ENCODE measurements at regions not wholly inside any gene's neighbourhood (a gene's known extent, or its start where the extent isn't known, plus 50 kb on each side); places are given as distances from the start of the nearest gene placed in this dataset.

- no peak for TF ChIP-seq NFE2L2 (IDR thresholded peaks at IDR 0.05; ENCODE audit: low read depth, low read length)
- no peak for TF ChIP-seq CTCF (conservative IDR thresholded peaks at IDR 0.05; ENCODE audit: low read depth, low read length)
- TF ChIP-seq POLR2A (IDR thresholded peaks at IDR 0.05; ENCODE audit: low read depth, low read length), result no peak
- TF ChIP-seq CHD1 (IDR thresholded peaks at IDR 0.05; ENCODE audit: low read depth, low read length), result no peak
- no peak for TF ChIP-seq SMC3 (IDR thresholded peaks at IDR 0.05; ENCODE audit: low read depth, low read length)
- TF ChIP-seq RFX5 (IDR thresholded peaks at IDR 0.05; ENCODE audit: low read depth, low read length), result no peak
- no peak for TF ChIP-seq RAD21 (IDR thresholded peaks at IDR 0.05; ENCODE audit: low read length)
Measured at GRCh38 chr7:136070736-136071505, 93.8 kb upstream of the MTPN start.
